ENCODE measurements at regions not wholly inside any gene's neighbourhood (a gene's known extent, or its start where the extent isn't known, plus 50 kb on each side); places are given as distances from the start of the nearest gene placed in this dataset.

DNA sequence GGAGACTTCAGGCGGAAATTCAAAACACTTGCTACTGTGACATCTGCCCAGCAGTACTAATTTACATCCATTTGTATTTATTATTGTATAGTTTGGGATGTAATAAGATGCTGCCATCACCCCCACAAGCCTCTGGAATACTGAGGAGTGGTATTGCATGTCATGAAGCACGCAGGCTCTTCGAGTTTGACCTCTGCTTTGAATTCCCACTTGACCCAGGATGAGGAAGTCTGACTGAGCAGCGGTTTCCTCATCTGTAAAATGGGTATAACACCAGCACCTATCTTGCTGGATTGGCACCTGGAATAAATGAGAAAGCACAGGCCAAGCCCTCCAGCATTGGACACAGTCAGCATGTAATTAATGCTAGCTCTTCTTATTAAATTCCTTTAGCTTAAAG, 116.0 kb upstream of the DIO3 start:
- Histone ChIP-seq H3K4me1 (ENCODE audit: control insufficient read depth, extremely low read depth, insufficient read depth, low read length) (no peaks in the 10 kb centered on the region), H2AFZ (ENCODE audit: low read depth, low read length) (no peak overlapping the region), H3K9me3 (replicated peaks; ENCODE audit: control insufficient read depth, insufficient read depth, low read length) (no peaks in the 10 kb centered on the region), H3K27ac (ENCODE audit: insufficient read depth, low read depth, low read length) (no peak overlapping the region), H3K9me1 (replicated peaks; ENCODE audit: control insufficient read depth, extremely low read depth, insufficient read depth, low read length) (no peaks in the 10 kb centered on the region), H3K4me2 (ENCODE audit: insufficient read depth, low read length) (no peak overlapping the region), H3K36me3 (ENCODE audit: control insufficient read depth in 2 of 2, extremely low read depth in 1 of 2, insufficient read depth in 2 of 2, low read length in 2 of 2) (no peaks in the 10 kb centered on the region), H3K27me3 (ENCODE audit: control insufficient read depth in 2 of 2, insufficient read depth in 2 of 2, low read length in 2 of 2) (no peaks in the 10 kb centered on the region), H3K9ac (replicated peaks; ENCODE audit: extremely low read depth, insufficient read depth, low read length) (no peak overlapping the region), H3K4me3 (replicated peaks in 1 of 3; ENCODE audit: insufficient read depth in 1 of 3, low read depth in 1 of 3, low read length in 3 of 3) (no peak overlapping the region), H4K20me1 (replicated peaks; ENCODE audit: control insufficient read depth, extremely low read depth, insufficient read depth, low read length) (no peaks in the 10 kb centered on the region), H3K79me2 (ENCODE audit: control insufficient read depth, insufficient read depth, low read length) (no peaks in the 10 kb centered on the region)
- CTCF ChIA-PET = no interaction called here
- TF ChIP-seq, protein P1, sequence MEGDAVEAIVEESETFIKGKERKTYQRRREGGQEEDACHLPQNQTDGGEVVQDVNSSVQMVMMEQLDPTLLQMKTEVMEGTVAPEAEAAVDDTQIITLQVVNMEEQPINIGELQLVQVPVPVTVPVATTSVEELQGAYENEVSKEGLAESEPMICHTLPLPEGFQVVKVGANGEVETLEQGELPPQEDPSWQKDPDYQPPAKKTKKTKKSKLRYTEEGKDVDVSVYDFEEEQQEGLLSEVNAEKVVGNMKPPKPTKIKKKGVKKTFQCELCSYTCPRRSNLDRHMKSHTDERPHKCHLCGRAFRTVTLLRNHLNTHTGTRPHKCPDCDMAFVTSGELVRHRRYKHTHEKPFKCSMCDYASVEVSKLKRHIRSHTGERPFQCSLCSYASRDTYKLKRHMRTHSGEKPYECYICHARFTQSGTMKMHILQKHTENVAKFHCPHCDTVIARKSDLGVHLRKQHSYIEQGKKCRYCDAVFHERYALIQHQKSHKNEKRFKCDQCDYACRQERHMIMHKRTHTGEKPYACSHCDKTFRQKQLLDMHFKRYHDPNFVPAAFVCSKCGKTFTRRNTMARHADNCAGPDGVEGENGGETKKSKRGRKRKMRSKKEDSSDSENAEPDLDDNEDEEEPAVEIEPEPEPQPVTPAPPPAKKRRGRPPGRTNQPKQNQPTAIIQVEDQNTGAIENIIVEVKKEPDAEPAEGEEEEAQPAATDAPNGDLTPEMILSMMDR (IDR thresholded peaks at IDR 0.05; ENCODE audit: extremely low read depth in 1 of 2, insufficient read depth in 1 of 2, low read depth in 1 of 2, low read length in 2 of 2) = no peak
- TF ChIP-seq EZH2 (IDR thresholded peaks at IDR 0.05; ENCODE audit: borderline replicate concordance, low read depth, low read length, severe bottlenecking) = no peak
- no peak for TF ChIP-seq POLR2A (IDR thresholded peaks at IDR 0.05; ENCODE audit: low read depth, low read length)
- no peak for TF ChIP-seq JUN (IDR thresholded peaks at IDR 0.05; ENCODE audit: borderline replicate concordance, insufficient read depth, insufficient read length, low read depth)
- no peak for TF ChIP-seq GATA2 (IDR thresholded peaks at IDR 0.05; ENCODE audit: insufficient read depth, insufficient read length, low read depth, low read length)
- TF ChIP-seq FOS (IDR thresholded peaks at IDR 0.05; ENCODE audit: borderline replicate concordance, insufficient read depth, low read length) = no peak
- TF ChIP-seq MYC (IDR thresholded peaks at IDR 0.05; ENCODE audit: low read depth, low read length) = no peak
- TF ChIP-seq, protein P2, sequence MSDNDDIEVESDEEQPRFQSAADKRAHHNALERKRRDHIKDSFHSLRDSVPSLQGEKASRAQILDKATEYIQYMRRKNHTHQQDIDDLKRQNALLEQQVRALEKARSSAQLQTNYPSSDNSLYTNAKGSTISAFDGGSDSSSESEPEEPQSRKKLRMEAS (IDR thresholded peaks at IDR 0.05; ENCODE audit: insufficient read depth, insufficient read length) = no peak
- DNase-seq (ENCODE audit: low read depth, low spot score) = no peak
- intact Hi-C loops (cut with micrococcal nuclease) (no loop called here), dilution Hi-C loops (cut with MboI; ENCODE audit: extremely low pct_ligation_motif_present, low sequenced_read_pairs) (no loop called here)
- POLR2A ChIA-PET = no interaction called here
- BruUV-seq (replicated peaks) = no TSS peak
- FAIRE-seq = no peak

Measured in endothelial cell of umbilical vein (primary cell).